Neuronal stem cell (in vitro differentiated cells): ENCODE measurements at regions not wholly inside any gene's neighbourhood (a gene's known extent, or its start where the extent isn't known, plus 50 kb on each side); places are given as distances from the start of the nearest gene placed in this dataset.

Source experiments
- DNase-seq: peaks from one replicate; pipeline ENCODE4 v3.0.0-alpha.2; 2013; ENCODE audit warnings: low spot score
- H2AFZ ChIP-seq: one replicate; pipeline ENCODE4 v1.6.1; 2013; ENCODE audit warnings: mild to moderate bottlenecking, low read length, inconsistent platforms
- H2AK5ac ChIP-seq: 2 replicates; pipeline ENCODE4 v1.6.1; 2013; ENCODE audit warnings: low read depth, mild to moderate bottlenecking, inconsistent platforms, low read length, moderate library complexity, mixed read lengths
- H2BK120ac ChIP-seq: 2 replicates; pipeline ENCODE4 v1.6.1; 2013; ENCODE audit warnings: low read depth, mild to moderate bottlenecking, inconsistent platforms, low read length, moderate library complexity, mixed read lengths
- H2BK12ac ChIP-seq: one replicate; pipeline ENCODE4 v1.6.1; 2013; ENCODE audit warnings: low read length, inconsistent platforms
- H2BK15ac ChIP-seq: 2 replicates; pipeline ENCODE4 v1.6.1; 2013; ENCODE audit warnings: mild to moderate bottlenecking, low read length, inconsistent platforms, mixed read lengths
- H2BK5ac ChIP-seq: one replicate; pipeline ENCODE4 v1.6.1; 2013; ENCODE audit warnings: inconsistent platforms, mild to moderate bottlenecking, low read length, moderate library complexity
- H3K14ac ChIP-seq: one replicate; pipeline ENCODE4 v1.6.1; 2013; ENCODE audit warnings: low read length, inconsistent platforms
- H3K18ac ChIP-seq: 2 replicates; pipeline ENCODE4 v1.6.1; 2013; ENCODE audit warnings: low read length, inconsistent platforms
- H3K23ac ChIP-seq: 2 replicates; pipeline ENCODE4 v1.6.1; 2013; ENCODE audit warnings: low read depth, mild to moderate bottlenecking, mixed read lengths, low read length, inconsistent platforms; ENCODE audit not compliant: poor library complexity
- H3K27ac ChIP-seq: replicated peaks from 3 replicates; pipeline ENCODE4 v1.5.1; 2013; ENCODE audit warnings: low read length, inconsistent platforms
- H3K27me3 ChIP-seq, 3 experiments: 2 replicates each; pipeline ENCODE4 v1.6.1; 2013; ENCODE audit warnings: low read length in 3 of 3, mild to moderate bottlenecking in 2 of 3, inconsistent platforms in 1 of 3, low read depth in 1 of 3, mixed read lengths in 1 of 3, moderate library complexity in 1 of 3; ENCODE audit not compliant: control insufficient read depth in 3 of 3, insufficient read depth in 3 of 3
- H3K36me3 ChIP-seq, 2 donors: replicated peaks in 1 of 2; 2 replicates each; pipeline ENCODE4 v1.6.1; 2013; ENCODE audit warnings: low read length in 2 of 2; ENCODE audit not compliant: control insufficient read depth in 2 of 2, insufficient read depth in 2 of 2
- H3K4ac ChIP-seq: 2 replicates; pipeline ENCODE4 v1.6.1; 2013; ENCODE audit warnings: inconsistent platforms, mild to moderate bottlenecking, low read length, moderate library complexity
- H3K4me1 ChIP-seq, 2 donors: 1 replicate in 1 of 2; 2 replicates in 1 of 2; pipeline ENCODE4 v1.6.1; 2013; ENCODE audit warnings: low read length in 2 of 2, low read depth in 1 of 2; ENCODE audit not compliant: control insufficient read depth in 2 of 2, insufficient read depth in 1 of 2
- H3K4me2 ChIP-seq: one replicate; pipeline ENCODE4 v1.6.1; 2013; ENCODE audit warnings: mild to moderate bottlenecking, low read length, inconsistent platforms; ENCODE audit not compliant: insufficient read depth, poor library complexity, severe bottlenecking
- H3K4me3 ChIP-seq, 2 donors: 2 replicates each; pipeline ENCODE4 v1.5.1; 2013; ENCODE audit warnings: low read length in 2 of 2, mild to moderate bottlenecking in 2 of 2, inconsistent platforms in 1 of 2, moderate library complexity in 1 of 2
- H3K79me1 ChIP-seq: one replicate; pipeline ENCODE4 v1.6.1; 2013; ENCODE audit warnings: low read depth, mild to moderate bottlenecking, inconsistent platforms, low read length, moderate library complexity
- H3K9ac ChIP-seq: one replicate; pipeline ENCODE4 v1.6.1; 2013; ENCODE audit warnings: mild to moderate bottlenecking, low read depth, low read length, inconsistent platforms; ENCODE audit not compliant: poor library complexity
- H3K9me3 ChIP-seq, 2 donors: replicated peaks in 1 of 2; 2 replicates each; pipeline versions ENCODE3 to v1.6.1; 2013; ENCODE audit warnings: low read length in 2 of 2, mild to moderate bottlenecking in 2 of 2, inconsistent platforms in 1 of 2, low read depth in 1 of 2, mixed read lengths in 1 of 2, moderate library complexity in 1 of 2; ENCODE audit not compliant: control insufficient read depth in 2 of 2, insufficient read depth in 1 of 2
- H4K8ac ChIP-seq: one replicate; pipeline ENCODE4 v1.6.1; 2013; ENCODE audit warnings: low read depth, mild to moderate bottlenecking, inconsistent platforms, low read length, moderate library complexity
- H4K91ac ChIP-seq: one replicate; pipeline ENCODE4 v1.6.1; 2013; ENCODE audit warnings: low read length, low read depth, mild to moderate bottlenecking, inconsistent platforms; ENCODE audit not compliant: poor library complexity
- WGBS, 2 donors: extraction: QIAGEN DNeasy Blood & Tissue Kit; methylation state at CpG; one replicate each; pipeline ENCODE4 v1.1.7; 2013; ENCODE audit warnings: missing lambda C conversion rate in 2 of 2, mixed read lengths in 1 of 2; ENCODE audit not compliant: insufficient read length in 2 of 2, insufficient replicate concordance in 1 of 2; ENCODE audit errors: extremely low coverage in 2 of 2; 5-methylcytosine and 5-hydroxymethylcytosine counted together

GRCh38 chr2:236963631-236964182 is 122.0 kb upstream of the COPS8 start:
- H2BK120ac ChIP-seq: no peak overlapping the region
- no peak overlapping the region for H2AK5ac ChIP-seq
- no peak overlapping the region for H3K14ac ChIP-seq
- no peaks in the 10 kb centered on the region for H3K36me3 ChIP-seq
- no peak overlapping the region for H2BK15ac ChIP-seq
- no peaks in the 10 kb centered on the region for H3K79me1 ChIP-seq
- WGBS, 2 donors: no CpG with 5 or more reads among the region's 7 CpGs
- H2AFZ ChIP-seq: no peak overlapping the region
- H3K4ac ChIP-seq: no peak overlapping the region
- peaks cover 0 to 5% of the 10 kb centered on the region in 2 donors for H3K4me1 ChIP-seq
- H4K8ac ChIP-seq: no peak overlapping the region
- H3K27me3 ChIP-seq: no peaks in the 10 kb centered on the region
- no peak for DNase-seq
- no peak overlapping the region for H3K4me3 ChIP-seq
- no peak overlapping the region for H3K9ac ChIP-seq
- no peak overlapping the region for H2BK12ac ChIP-seq
- peaks cover 0 to 2% of the 10 kb centered on the region in 2 donors for H3K9me3 ChIP-seq
- no peak overlapping the region for H3K4me2 ChIP-seq
- H3K27ac ChIP-seq: no peak overlapping the region
- no peak overlapping the region for H3K23ac ChIP-seq
- H3K18ac ChIP-seq: no peak overlapping the region
- H4K91ac ChIP-seq: no peak overlapping the region
- no peak overlapping the region for H2BK5ac ChIP-seq

- H3K4me3 ChIP-seq: no peak overlapping the region
- H3K23ac ChIP-seq: no peak overlapping the region
- H2BK5ac ChIP-seq: no peak overlapping the region
- H3K27ac ChIP-seq: no peak overlapping the region
- no CpG with 5 or more reads among the region's 5 CpGs for WGBS, 2 donors
- H4K91ac ChIP-seq: no peak overlapping the region
- H2BK15ac ChIP-seq: no peak overlapping the region
- H2BK12ac ChIP-seq: no peak overlapping the region
- no peak overlapping the region for H2AK5ac ChIP-seq
- H3K4me1 ChIP-seq: peaks cover 2 to 5% of the 10 kb centered on the region in 2 donors
- H3K18ac ChIP-seq: no peak overlapping the region
- no peak overlapping the region for H2BK120ac ChIP-seq
- H3K9me3 ChIP-seq: peaks cover 0 to 2% of the 10 kb centered on the region in 2 donors
- H3K14ac ChIP-seq: no peak overlapping the region
- H3K9ac ChIP-seq: no peak overlapping the region
- H3K4me2 ChIP-seq: no peak overlapping the region
- no peak overlapping the region for H4K8ac ChIP-seq
- H3K79me1 ChIP-seq: no peaks in the 10 kb centered on the region
- H3K4ac ChIP-seq: no peak overlapping the region
- no peaks in the 10 kb centered on the region for H3K36me3 ChIP-seq
- DNase-seq: no peak
- no peak overlapping the region for H2AFZ ChIP-seq
- H3K27me3 ChIP-seq: no peaks in the 10 kb centered on the region
These were observed 121.4 kb upstream of the COPS8 start for GRCh38 chr2:236964291-236964690.

- Histone ChIP-seq H3K18ac (no peak overlapping the region), H4K91ac (no peak overlapping the region), H3K9me3 (no peaks in the 10 kb centered on the region), H2AK5ac (no peak overlapping the region), H3K4me3 (no peak overlapping the region), H3K36me3 (no peaks in the 10 kb centered on the region), H3K27me3 (no peaks in the 10 kb centered on the region), H3K4me1 (peaks cover 2 to 5% of the 10 kb centered on the region in 2 donors), H3K4ac (no peak overlapping the region), H3K27ac (no peak overlapping the region), H3K23ac (no peak overlapping the region), H2BK15ac (no peak overlapping the region), H3K14ac (no peak overlapping the region), H3K79me1 (no peaks in the 10 kb centered on the region), H2BK120ac (no peak overlapping the region), H2AFZ (no peak overlapping the region), H3K9ac (no peak overlapping the region), H2BK12ac (no peak overlapping the region), H2BK5ac (no peak overlapping the region), H4K8ac (no peak overlapping the region), H3K4me2 (no peak overlapping the region)
- no CpG with 5 or more reads among the region's 13 CpGs for WGBS, 2 donors
- no peak for DNase-seq
These were observed 120.5 kb upstream of the COPS8 start for GRCh38 chr2:236965021-236965840.

- Histone ChIP-seq H3K36me3 (no peaks in the 10 kb centered on the region), H2BK12ac (no peak overlapping the region), H2AFZ (no peak overlapping the region), H2BK120ac (no peak overlapping the region), H3K79me1 (no peaks in the 10 kb centered on the region), H3K18ac (no peak overlapping the region), H2BK15ac (no peak overlapping the region), H3K27me3 (no peaks in the 10 kb centered on the region), H2AK5ac (no peak overlapping the region), H4K91ac (no peak overlapping the region), H3K9me3 (no peaks in the 10 kb centered on the region), H3K4ac (no peak overlapping the region), H3K14ac (no peak overlapping the region), H3K9ac (no peak overlapping the region), H2BK5ac (no peak overlapping the region), H3K4me1 (peaks cover 2 to 5% of the 10 kb centered on the region in 2 donors), H3K23ac (no peak overlapping the region), H3K4me3 (no peak overlapping the region), H3K27ac (no peak overlapping the region), H3K4me2 (no peak overlapping the region), H4K8ac (no peak overlapping the region)
- WGBS, 2 donors: no CpG with 5 or more reads among the region's 1 CpG
- no peak for DNase-seq
These were observed 119.9 kb upstream of the COPS8 start for GRCh38 chr2:236965841-236966096.
